ENCODE measurements at regions not wholly inside any gene's neighbourhood (a gene's known extent, or its start where the extent isn't known, plus 50 kb on each side); places are given as distances from the start of the nearest gene placed in this dataset.

GRCh38 chr13:50461189-50461588 is 382.3 kb downstream of the DLEU7 start:
- TF ChIP-seq CTCF (IDR thresholded peaks at IDR 0.05) = no peak
- no peak for TF ChIP-seq POLR2A (IDR thresholded peaks at IDR 0.05)

Measured in heart left ventricle (tissue), 13 donors.